ENCODE measurements at regions not wholly inside any gene's neighbourhood (a gene's known extent, or its start where the extent isn't known, plus 50 kb on each side); places are given as distances from the start of the nearest gene placed in this dataset.
"Not testable (repeated sequence)": the region's sequence is repeated elsewhere in the genome, so short reads cannot be mapped to it uniquely, and the experiment has no call there.

- DNase-seq (ENCODE audit: low read depth in 1 of 2, low spot score in 1 of 2) = no peak
These were observed 448.0 kb downstream of the KCNT2 start for GRCh38 chr1:196160066-196160795.

- no peak for DNase-seq (ENCODE audit: low read depth in 1 of 2, low spot score in 1 of 2)
These were observed 452.7 kb downstream of the KCNT2 start for GRCh38 chr1:196155586-196155985.

GRCh38 chr1:196152975-196153374, 455.3 kb downstream of the KCNT2 start:
- no peak for DNase-seq (ENCODE audit: low read depth in 1 of 2, low spot score in 1 of 2)

GRCh38 chr1:196152086-196152485, 456.2 kb downstream of the KCNT2 start:
- DNase-seq (ENCODE audit: low read depth in 1 of 2, low spot score in 1 of 2) = no peak

- DNase-seq (ENCODE audit: low read depth in 1 of 2, low spot score in 1 of 2) = no peak
These were observed 459.8 kb downstream of the KCNT2 start for GRCh38 chr1:196148367-196148970.

- no peak for DNase-seq (ENCODE audit: low read depth in 1 of 2, low spot score in 1 of 2)
These were observed 460.7 kb downstream of the KCNT2 start for GRCh38 chr1:196147530-196147929.

- not testable (repeated sequence) for DNase-seq (ENCODE audit: low read depth in 1 of 2, low spot score in 1 of 2)
These were observed 463.1 kb downstream of the KCNT2 start for GRCh38 chr1:196145151-196145550.

- DNase-seq (ENCODE audit: low read depth in 1 of 2, low spot score in 1 of 2) = no peak
These were observed 463.7 kb downstream of the KCNT2 start for GRCh38 chr1:196144588-196144987.

GRCh38 chr1:196143602-196144342, 464.5 kb downstream of the KCNT2 start:
- no peak for DNase-seq (ENCODE audit: low read depth in 1 of 2, low spot score in 1 of 2)

GRCh38 chr1:196142111-196142640, 466.1 kb downstream of the KCNT2 start:
- no peak for DNase-seq (ENCODE audit: low read depth in 1 of 2, low spot score in 1 of 2)

- no peak for DNase-seq (ENCODE audit: low read depth in 1 of 2, low spot score in 1 of 2)
These were observed 471.8 kb downstream of the KCNT2 start for GRCh38 chr1:196136396-196136795.

- no peak for DNase-seq (ENCODE audit: low read depth in 1 of 2, low spot score in 1 of 2)
These were observed 476.5 kb downstream of the KCNT2 start for GRCh38 chr1:196131691-196132090.

- no peak for DNase-seq (ENCODE audit: low read depth in 1 of 2, low spot score in 1 of 2)
These were observed 479.4 kb downstream of the KCNT2 start for GRCh38 chr1:196128835-196129234.

GRCh38 chr1:196121181-196121580, 487.1 kb downstream of the KCNT2 start:
- no peak for DNase-seq (ENCODE audit: low read depth in 1 of 2, low spot score in 1 of 2)

GRCh38 chr1:196115646-196116045, 492.6 kb downstream of the KCNT2 start:
- DNase-seq (ENCODE audit: low read depth in 1 of 2, low spot score in 1 of 2) = no peak

- DNase-seq (ENCODE audit: low read depth in 1 of 2, low spot score in 1 of 2) = no peak
These were observed 494.0 kb downstream of the KCNT2 start for GRCh38 chr1:196114193-196114592.

- DNase-seq (ENCODE audit: low read depth in 1 of 2, low spot score in 1 of 2) = not testable (repeated sequence)
These were observed 499.2 kb downstream of the KCNT2 start for GRCh38 chr1:196108990-196109389.

- no peak for DNase-seq (ENCODE audit: low read depth in 1 of 2, low spot score in 1 of 2)
These were observed 502.3 kb downstream of the KCNT2 start for GRCh38 chr1:196105901-196106300.

GRCh38 chr1:196102826-196103225, 505.4 kb downstream of the KCNT2 start:
- no peak for DNase-seq (ENCODE audit: low read depth in 1 of 2, low spot score in 1 of 2)

- no peak for DNase-seq (ENCODE audit: low read depth in 1 of 2, low spot score in 1 of 2)
These were observed 510.2 kb downstream of the KCNT2 start for GRCh38 chr1:196098000-196098399.

GRCh38 chr1:196094821-196095220, 513.4 kb downstream of the KCNT2 start:
- DNase-seq (ENCODE audit: low read depth in 1 of 2, low spot score in 1 of 2) = no peak
